ENCODE measurements at regions not wholly inside any gene's neighbourhood (a gene's known extent, or its start where the extent isn't known, plus 50 kb on each side); places are given as distances from the start of the nearest gene placed in this dataset.
"Not testable (repeated sequence)": the region's sequence is repeated elsewhere in the genome, so short reads cannot be mapped to it uniquely, and the experiment has no call there.

GRCh38 chr5:169374111-169374510, 73.2 kb upstream of the SLIT3 start:
- ChIA-PET POLR2A (ENCODE audit: low non-redundant PET) (no interaction called here), CTCF (no interaction called here)
- intact Hi-C loops (cut with micrococcal nuclease; ENCODE audit: unreplicated experiment) = no loop called here
- Histone ChIP-seq H3K27ac (ENCODE audit: low read depth, low read length, poor library complexity, severe bottlenecking) (no peak overlapping the region), H3K36me3 (ENCODE audit: insufficient read depth, low read length, poor library complexity, severe bottlenecking) (no peaks in the 10 kb centered on the region), H3K9me3 (ENCODE audit: low read depth, low read length, poor library complexity, severe bottlenecking) (no peaks in the 10 kb centered on the region), H3K4me1 (ENCODE audit: insufficient read depth, low read length, poor library complexity, severe bottlenecking) (no peaks in the 10 kb centered on the region), H3K4me3 (ENCODE audit: low read depth, low read length, poor library complexity, severe bottlenecking) (no peak overlapping the region), H3K27me3 (replicated peaks; ENCODE audit: insufficient read depth, low read depth, low read length, poor library complexity) (peaks cover 9% of the 10 kb centered on the region)
- TF ChIP-seq EZH2 (IDR thresholded peaks at IDR 0.05; ENCODE audit: borderline replicate concordance, low read depth, low read length, poor library complexity, severe bottlenecking) = no peak
- TF ChIP-seq CTCF (conservative IDR thresholded peaks at IDR 0.05; ENCODE audit: low read depth, low read length) = no peak
- DNase-seq (ENCODE audit: low spot score) = no peak
- no TSS peak for BruUV-seq (replicated peaks)

- H3K4me1 ChIP-seq (ENCODE audit: insufficient read depth, low read length, poor library complexity, severe bottlenecking); POLR2A ChIA-PET (ENCODE audit: low non-redundant PET); H3K4me3 ChIP-seq (ENCODE audit: low read depth, low read length, poor library complexity, severe bottlenecking); intact Hi-C loops (cut with micrococcal nuclease; ENCODE audit: unreplicated experiment); H3K27ac ChIP-seq (ENCODE audit: low read depth, low read length, poor library complexity, severe bottlenecking); BruUV-seq (replicated peaks); CTCF ChIA-PET; DNase-seq (ENCODE audit: low spot score); H3K36me3 ChIP-seq (ENCODE audit: insufficient read depth, low read length, poor library complexity, severe bottlenecking); H3K9me3 ChIP-seq (ENCODE audit: low read depth, low read length, poor library complexity, severe bottlenecking): not testable (repeated sequence)
- H3K27me3 ChIP-seq (replicated peaks; ENCODE audit: insufficient read depth, low read depth, low read length, poor library complexity) = peaks cover 31% of the 10 kb centered on the region
These were observed 70.9 kb upstream of the SLIT3 start for GRCh38 chr5:169371801-169372200.

GRCh38 chr5:169369130-169369529, 68.2 kb upstream of the SLIT3 start:
- Histone ChIP-seq H3K27ac (ENCODE audit: low read depth, low read length, poor library complexity, severe bottlenecking) (no peak overlapping the region), H3K4me1 (ENCODE audit: insufficient read depth, low read length, poor library complexity, severe bottlenecking) (no peaks in the 10 kb centered on the region), H3K27me3 (replicated peaks; ENCODE audit: insufficient read depth, low read depth, low read length, poor library complexity) (peaks cover 43% of the 10 kb centered on the region), H3K36me3 (ENCODE audit: insufficient read depth, low read length, poor library complexity, severe bottlenecking) (no peaks in the 10 kb centered on the region), H3K9me3 (ENCODE audit: low read depth, low read length, poor library complexity, severe bottlenecking) (no peaks in the 10 kb centered on the region), H3K4me3 (ENCODE audit: low read depth, low read length, poor library complexity, severe bottlenecking) (no peak overlapping the region)
- TF ChIP-seq CTCF (conservative IDR thresholded peaks at IDR 0.05; ENCODE audit: low read depth, low read length) = no peak
- no peak for TF ChIP-seq EZH2 (IDR thresholded peaks at IDR 0.05; ENCODE audit: borderline replicate concordance, low read depth, low read length, poor library complexity, severe bottlenecking)
- no TSS peak for BruUV-seq (replicated peaks)
- POLR2A ChIA-PET (ENCODE audit: low non-redundant PET) = no interaction called here
- intact Hi-C loops (cut with micrococcal nuclease; ENCODE audit: unreplicated experiment) = no loop called here
- CTCF ChIA-PET = no interaction called here
- DNase-seq (ENCODE audit: low spot score) = no peak

- intact Hi-C loops (cut with micrococcal nuclease; ENCODE audit: unreplicated experiment) = no loop called here
- Histone ChIP-seq H3K27ac (ENCODE audit: low read depth, low read length, poor library complexity, severe bottlenecking) (no peak overlapping the region), H3K9me3 (ENCODE audit: low read depth, low read length, poor library complexity, severe bottlenecking) (no peaks in the 10 kb centered on the region), H3K4me1 (ENCODE audit: insufficient read depth, low read length, poor library complexity, severe bottlenecking) (no peaks in the 10 kb centered on the region), H3K27me3 (replicated peaks; ENCODE audit: insufficient read depth, low read depth, low read length, poor library complexity) (peaks cover 53% of the 10 kb centered on the region), H3K36me3 (ENCODE audit: insufficient read depth, low read length, poor library complexity, severe bottlenecking) (no peaks in the 10 kb centered on the region), H3K4me3 (ENCODE audit: low read depth, low read length, poor library complexity, severe bottlenecking) (no peak overlapping the region)
- TF ChIP-seq CTCF (conservative IDR thresholded peaks at IDR 0.05; ENCODE audit: low read depth, low read length) (no peak), EZH2 (IDR thresholded peaks at IDR 0.05; ENCODE audit: borderline replicate concordance, low read depth, low read length, poor library complexity, severe bottlenecking) (no peak)
- DNase-seq (ENCODE audit: low spot score) = no peak
- ChIA-PET CTCF (no interaction called here), POLR2A (ENCODE audit: low non-redundant PET) (no interaction called here)
- BruUV-seq (replicated peaks) = no TSS peak
These were observed 66.9 kb upstream of the SLIT3 start for GRCh38 chr5:169367861-169368260.

All from A673 (cell line).